GM21786 (cell line): ENCODE measurements at regions not wholly inside any gene's neighbourhood (a gene's known extent, or its start where the extent isn't known, plus 50 kb on each side); places are given as distances from the start of the nearest gene placed in this dataset.

Experiments
- ATAC-seq: cut with Tn5 transposase; IDR thresholded peaks from one replicate; pipeline ENCODE4 v1.9.1; 2021; ENCODE audit not compliant: unreplicated experiment

DNA sequence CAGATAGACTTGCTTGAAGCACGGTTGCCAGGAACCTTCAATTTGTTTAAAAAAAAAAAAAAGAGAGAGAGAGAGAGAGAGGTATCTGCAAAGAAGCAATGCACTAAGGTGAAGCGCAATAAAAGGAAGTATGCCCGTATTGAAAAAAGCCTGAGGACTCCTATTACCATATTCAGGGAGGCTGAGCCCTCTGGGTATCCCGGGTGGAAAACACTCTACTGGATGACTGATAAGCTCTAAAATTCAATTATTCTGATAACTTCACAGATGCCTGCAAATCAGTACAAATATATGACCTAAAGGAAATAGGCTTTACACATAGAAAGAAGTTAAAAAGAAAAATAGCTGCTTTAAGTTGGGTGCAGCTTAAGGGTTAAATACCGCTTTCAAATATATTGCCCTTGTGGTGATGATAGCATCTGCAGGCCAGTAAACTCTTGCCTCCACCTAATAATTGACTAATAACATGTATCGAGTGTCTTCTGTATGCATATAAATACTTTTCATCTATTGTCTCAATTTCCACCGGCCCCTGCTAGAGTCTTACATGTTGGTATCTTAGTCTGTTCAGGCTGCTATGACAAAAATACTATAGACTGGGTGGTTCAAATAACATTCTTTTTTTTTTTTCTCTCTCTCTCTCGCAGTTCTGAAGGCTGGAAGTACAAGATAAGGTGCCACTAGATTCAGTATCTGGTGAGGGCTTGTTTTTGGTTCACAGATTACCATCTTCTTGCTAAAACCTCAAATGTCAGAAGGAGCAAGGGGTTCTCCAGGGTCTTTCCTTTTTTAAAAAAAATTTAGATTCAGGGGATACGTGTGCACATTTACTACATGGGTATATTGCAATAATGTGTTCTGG lies 187.4 kb upstream of the JARID2 start:
- ATAC-seq = no peak

- no peak for ATAC-seq
Measured at GRCh38 chr6:15061180-15061641, 184.7 kb upstream of the JARID2 start.

- no peak for ATAC-seq
Measured at GRCh38 chr6:15061908-15062515, 183.9 kb upstream of the JARID2 start.

- no peak for ATAC-seq
Measured at GRCh38 chr6:15062516-15063252, 183.2 kb upstream of the JARID2 start.

DNA sequence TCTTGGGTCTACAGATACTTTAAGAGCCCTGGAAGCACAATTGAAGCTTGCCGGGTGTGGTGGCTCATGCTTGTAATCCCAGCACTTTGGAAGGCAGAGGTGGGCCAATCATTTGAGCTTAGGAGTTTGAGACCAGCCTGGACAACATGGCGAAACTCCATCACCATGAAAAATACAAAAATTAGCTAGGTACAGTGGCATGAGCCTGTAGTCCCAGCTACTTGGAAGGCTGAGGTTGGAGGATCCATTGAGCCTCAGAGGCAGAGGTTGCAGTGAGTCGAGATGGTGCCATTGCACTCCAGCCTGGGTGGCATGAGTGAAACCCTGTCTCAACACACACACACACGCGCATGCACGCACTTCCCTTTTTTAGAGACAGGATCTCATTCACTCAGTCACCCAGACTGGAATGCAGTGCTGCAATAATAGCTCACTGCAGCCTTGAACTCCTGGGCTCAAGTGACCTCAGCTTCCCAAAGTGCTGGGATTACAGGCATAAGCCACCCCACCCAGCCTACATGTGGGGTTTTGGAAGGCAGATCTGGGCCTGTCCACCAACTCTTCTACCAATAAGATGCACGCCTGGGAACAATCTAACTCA lies 182.5 kb upstream of the JARID2 start:
- ATAC-seq = no peak

- ATAC-seq = no peak
Measured at GRCh38 chr6:15065261-15065989, 180.4 kb upstream of the JARID2 start.

- no peak for ATAC-seq
Measured at GRCh38 chr6:15066089-15066758, 179.6 kb upstream of the JARID2 start.

DNA sequence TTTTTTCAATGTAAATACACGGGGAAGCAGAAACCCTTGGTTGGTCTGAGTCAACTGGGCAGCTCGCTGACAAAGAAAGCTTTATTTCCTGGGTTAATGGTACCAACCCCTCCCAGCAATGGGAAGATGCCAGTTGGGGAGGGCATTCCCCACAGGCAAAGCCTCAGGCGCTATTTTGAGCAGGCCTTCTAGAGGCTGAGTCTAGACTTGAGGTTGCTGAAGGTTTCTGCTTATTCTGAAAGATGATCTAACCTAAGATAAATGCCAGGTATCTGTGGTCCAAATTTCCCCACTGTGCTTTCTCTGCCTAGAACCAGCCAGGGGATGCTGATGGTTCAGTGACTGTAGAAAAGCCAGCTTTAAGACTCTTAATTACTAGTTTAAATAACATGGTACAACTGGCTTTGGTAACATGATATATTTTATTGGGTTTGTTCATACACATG lies 172.5 kb upstream of the JARID2 start:
- peak; percentile 55 for ATAC-seq

GRCh38 chr6:15073883-15074465 lies 171.9 kb upstream of the JARID2 start:
- no peak for ATAC-seq

- no peak for ATAC-seq
Measured at GRCh38 chr6:15074806-15075205, 171.1 kb upstream of the JARID2 start.

- ATAC-seq = no peak
Measured at GRCh38 chr6:15076565-15076964, 169.3 kb upstream of the JARID2 start.

GRCh38 chr6:15077006-15077405 lies 168.9 kb upstream of the JARID2 start:
- no peak for ATAC-seq

DNA sequence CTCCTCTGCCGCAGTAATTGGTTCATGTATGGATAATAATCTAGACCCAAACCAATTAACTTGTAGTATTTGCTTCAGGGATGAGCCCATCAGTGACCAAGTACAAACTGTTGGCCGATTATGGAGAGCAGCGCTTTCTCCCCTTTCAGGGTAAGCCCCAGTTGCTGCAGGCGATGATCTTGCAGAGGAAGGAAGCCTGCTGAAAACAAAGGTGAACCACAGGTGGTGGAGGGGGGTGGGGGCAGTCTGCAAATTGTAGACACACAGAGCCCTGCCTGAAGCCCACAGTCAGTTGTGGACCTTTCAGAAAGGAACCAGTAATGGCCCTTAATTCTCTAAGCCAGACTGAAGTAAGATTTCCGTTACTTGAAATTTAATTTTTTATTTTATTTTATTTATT lies 167.9 kb upstream of the JARID2 start:
- no peak for ATAC-seq

DNA sequence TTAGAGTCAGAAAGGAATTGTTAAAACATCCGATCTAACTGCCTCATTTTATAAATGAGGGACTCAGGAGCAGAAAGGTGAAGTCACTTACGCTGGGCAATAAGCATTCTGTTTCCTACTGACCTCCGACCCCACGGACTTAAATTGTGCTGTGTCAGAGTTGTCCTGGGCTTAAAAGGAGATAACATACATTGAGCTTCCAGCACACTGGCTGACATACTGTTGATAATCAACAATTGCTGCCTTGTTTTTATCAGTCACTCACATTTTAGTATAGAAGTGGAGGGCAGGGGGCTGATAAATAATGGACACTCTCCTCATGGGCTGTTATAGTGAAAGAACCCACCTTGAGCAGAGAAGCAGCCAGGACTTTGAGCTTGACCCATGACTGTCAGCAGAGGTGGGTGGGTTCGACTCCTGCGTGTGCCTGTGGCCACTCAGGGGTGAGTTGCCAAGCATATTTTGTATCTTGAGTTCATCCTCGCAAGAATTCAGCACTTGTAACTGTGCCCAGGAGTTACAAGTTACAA lies 166.5 kb upstream of the JARID2 start:
- no peak for ATAC-seq

GRCh38 chr6:15080895-15081294 lies 165.0 kb upstream of the JARID2 start:
- no peak for ATAC-seq

GRCh38 chr6:15081447-15081846 lies 164.4 kb upstream of the JARID2 start:
- no peak for ATAC-seq

DNA sequence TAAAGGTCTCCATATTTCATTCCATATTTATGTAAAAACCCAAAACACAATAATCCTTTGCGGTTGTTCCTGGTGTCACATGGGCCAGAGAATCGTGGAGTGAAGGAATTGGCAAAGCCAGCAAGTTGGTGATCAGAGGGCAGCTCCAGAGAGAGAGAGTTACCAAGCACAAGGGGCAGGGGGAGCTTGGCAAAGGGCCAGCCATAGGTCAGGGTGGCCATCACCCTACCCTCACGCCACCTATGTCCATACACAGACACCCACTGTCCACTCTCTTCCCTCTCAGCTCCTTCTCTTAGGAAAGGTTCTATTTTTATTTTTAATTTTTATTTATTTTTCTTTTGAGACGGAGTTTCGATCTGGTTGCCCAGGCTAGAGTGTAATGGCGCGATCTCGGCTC lies 163.2 kb upstream of the JARID2 start:
- ATAC-seq = no peak

GRCh38 chr6:15086348-15087158 lies 159.3 kb upstream of the JARID2 start:
- no peak for ATAC-seq

DNA sequence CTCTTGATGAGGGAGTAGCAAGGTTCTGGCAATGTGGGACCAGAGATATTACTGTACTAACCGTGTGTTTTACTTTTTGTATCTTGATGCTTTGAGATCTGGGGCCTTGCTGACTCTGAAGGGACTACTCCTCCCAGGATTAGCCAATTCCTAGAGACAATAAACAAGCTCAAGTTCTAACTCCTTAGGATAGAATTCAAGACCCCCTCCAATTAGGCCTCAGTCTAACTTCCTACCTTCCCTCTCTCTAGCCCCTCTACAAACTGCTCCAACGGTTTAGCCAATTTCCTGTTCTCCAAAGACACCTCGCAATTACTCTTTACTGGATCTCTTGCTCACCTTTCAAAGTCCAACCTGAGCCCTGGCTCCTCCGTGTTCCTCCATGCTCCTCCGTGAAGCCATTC lies 158.7 kb upstream of the JARID2 start:
- no peak for ATAC-seq
